ENCODE measurements at regions not wholly inside any gene's neighbourhood (a gene's known extent, or its start where the extent isn't known, plus 50 kb on each side); places are given as distances from the start of the nearest gene placed in this dataset.
"Not testable (repeated sequence)": the region's sequence is repeated elsewhere in the genome, so short reads cannot be mapped to it uniquely, and the experiment has no call there.

DNA sequence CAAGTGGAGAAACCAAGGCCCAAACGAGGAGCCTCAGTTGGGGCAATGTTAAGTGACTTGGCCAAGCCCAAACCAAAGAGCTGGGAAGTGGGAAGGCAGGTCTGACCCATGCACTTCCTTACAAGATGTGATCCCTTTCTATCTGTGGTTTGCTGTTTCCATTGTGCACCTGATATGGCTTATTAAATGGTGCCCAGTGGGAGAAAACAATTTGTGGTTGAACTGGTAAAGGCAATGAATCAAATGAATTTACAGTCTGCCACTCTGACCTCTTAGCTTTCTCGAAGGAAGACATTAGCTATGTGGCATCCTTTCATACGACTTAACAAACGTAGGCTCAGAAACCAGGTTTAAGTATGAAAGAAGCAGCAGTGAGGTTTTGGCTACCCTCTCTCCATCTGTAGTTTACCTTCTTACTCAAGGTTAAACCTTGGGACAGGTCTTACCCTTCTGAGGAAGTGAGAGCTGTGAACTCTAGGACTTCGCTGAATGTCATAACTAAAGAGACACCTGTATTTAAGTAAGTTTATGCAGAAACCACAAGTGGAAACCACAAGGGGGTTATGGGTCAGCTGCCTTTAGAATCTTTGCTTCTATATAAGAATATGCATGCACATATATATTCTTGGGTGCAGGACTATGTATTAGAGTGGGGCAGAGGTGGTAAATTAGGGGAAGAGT is 100.5 kb upstream of the SPATA31D4 start:
- Mint-ChIP-seq H3K9me3 (ENCODE audit: low read depth, unreplicated experiment) (no peaks in the 10 kb centered on the region), H3K4me3 (ENCODE audit: low read depth, unreplicated experiment) (no peak overlapping the region), H3K4me1 (ENCODE audit: low read depth, unreplicated experiment) (peaks cover 23% of the 10 kb centered on the region), H3K27me3 (ENCODE audit: unreplicated experiment) (no peaks in the 10 kb centered on the region), H3K27ac (ENCODE audit: unreplicated experiment) (no peak overlapping the region), H3K36me3 (ENCODE audit: insufficient read depth, unreplicated experiment) (no peaks in the 10 kb centered on the region)
- CTCF ChIA-PET: interaction anchor here (0.6 kb wide), 1 partner anchor 190 kb away, joined by 5 read pairs; no protein-coding TSS in a partner anchor
- DNase-seq: no peak
- TF ChIP-seq, protein P1, sequence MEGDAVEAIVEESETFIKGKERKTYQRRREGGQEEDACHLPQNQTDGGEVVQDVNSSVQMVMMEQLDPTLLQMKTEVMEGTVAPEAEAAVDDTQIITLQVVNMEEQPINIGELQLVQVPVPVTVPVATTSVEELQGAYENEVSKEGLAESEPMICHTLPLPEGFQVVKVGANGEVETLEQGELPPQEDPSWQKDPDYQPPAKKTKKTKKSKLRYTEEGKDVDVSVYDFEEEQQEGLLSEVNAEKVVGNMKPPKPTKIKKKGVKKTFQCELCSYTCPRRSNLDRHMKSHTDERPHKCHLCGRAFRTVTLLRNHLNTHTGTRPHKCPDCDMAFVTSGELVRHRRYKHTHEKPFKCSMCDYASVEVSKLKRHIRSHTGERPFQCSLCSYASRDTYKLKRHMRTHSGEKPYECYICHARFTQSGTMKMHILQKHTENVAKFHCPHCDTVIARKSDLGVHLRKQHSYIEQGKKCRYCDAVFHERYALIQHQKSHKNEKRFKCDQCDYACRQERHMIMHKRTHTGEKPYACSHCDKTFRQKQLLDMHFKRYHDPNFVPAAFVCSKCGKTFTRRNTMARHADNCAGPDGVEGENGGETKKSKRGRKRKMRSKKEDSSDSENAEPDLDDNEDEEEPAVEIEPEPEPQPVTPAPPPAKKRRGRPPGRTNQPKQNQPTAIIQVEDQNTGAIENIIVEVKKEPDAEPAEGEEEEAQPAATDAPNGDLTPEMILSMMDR (IDR thresholded peaks at IDR 0.05; ENCODE audit: unreplicated experiment): no peak
- no TSS peak for BruUV-seq (replicated peaks)
- intact Hi-C loops (cut with micrococcal nuclease; ENCODE audit: unreplicated experiment): loop anchor here (10.0 kb wide), 1 partner anchor 93 kb away; no protein-coding TSS in a partner anchor

DNA sequence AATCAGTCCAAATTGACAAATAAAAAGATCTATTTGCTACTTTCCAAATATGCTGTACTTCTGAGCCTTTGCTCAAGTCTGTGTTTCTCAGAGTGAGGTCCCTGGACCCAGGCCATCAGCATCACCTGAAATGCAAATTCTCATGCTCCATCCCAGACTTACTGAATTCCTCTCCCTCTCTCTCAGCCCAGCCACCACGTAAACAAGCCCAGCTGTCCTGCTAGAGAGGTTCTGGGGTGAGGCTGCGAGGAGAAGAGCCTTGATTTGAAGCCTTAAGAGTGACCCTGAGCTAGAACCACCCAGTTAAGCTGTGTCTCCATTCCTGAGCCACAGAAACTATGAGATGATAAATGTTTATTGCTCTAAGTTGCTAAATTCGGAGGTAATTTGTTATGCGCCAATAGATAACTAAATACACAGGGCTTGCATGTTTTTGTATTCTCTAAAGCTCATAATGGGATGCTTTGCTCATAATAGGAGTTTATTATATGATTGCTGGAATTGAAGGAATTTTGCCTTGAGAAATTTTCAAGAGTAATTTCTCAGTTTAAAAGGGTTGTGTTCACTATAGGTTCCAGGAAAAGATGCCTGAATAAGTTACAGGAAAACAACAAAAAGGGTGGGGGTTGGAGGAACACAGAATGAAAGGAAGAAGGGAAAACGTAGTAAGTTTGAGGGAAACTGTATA is 98.9 kb upstream of the SPATA31D4 start:
- no peak for DNase-seq
- Mint-ChIP-seq H3K36me3 (ENCODE audit: insufficient read depth, unreplicated experiment) (no peaks in the 10 kb centered on the region), H3K4me3 (ENCODE audit: low read depth, unreplicated experiment) (no peak overlapping the region), H3K9me3 (ENCODE audit: low read depth, unreplicated experiment) (no peaks in the 10 kb centered on the region), H3K27ac (ENCODE audit: unreplicated experiment) (no peak overlapping the region), H3K4me1 (ENCODE audit: low read depth, unreplicated experiment) (peaks cover 17% of the 10 kb centered on the region), H3K27me3 (ENCODE audit: unreplicated experiment) (no peaks in the 10 kb centered on the region)
- BruUV-seq (replicated peaks): no TSS peak
- CTCF ChIA-PET: interaction anchor here (0.6 kb wide), 1 partner anchor 427 kb away, joined by 4 read pairs; no protein-coding TSS in a partner anchor
- intact Hi-C loops (cut with micrococcal nuclease; ENCODE audit: unreplicated experiment): loop anchor here (10.0 kb wide), 1 partner anchor 95 kb away; no protein-coding TSS in a partner anchor
- TF ChIP-seq, protein P1 (IDR thresholded peaks at IDR 0.05; ENCODE audit: unreplicated experiment): no peak

DNA sequence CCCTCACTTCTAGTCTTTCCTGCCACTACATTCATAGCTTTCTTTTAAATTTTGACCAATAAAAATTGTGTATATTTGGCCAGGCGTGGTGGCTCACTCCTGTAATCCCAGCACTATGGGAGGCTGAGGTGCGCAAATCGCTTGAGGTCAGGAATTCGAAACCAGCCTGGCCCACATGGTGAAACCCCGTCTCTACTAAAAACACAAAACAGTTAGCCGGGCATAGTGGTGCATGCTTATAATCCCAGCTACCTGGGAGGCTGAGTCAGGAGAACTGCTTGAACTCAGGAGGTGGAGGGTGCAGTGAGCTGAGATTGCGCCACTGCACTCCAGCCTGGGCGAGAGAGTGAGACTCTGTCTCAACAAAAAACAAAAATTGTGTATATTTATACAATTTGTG is 97.8 kb upstream of the SPATA31D4 start:
- BruUV-seq (replicated peaks); CTCF ChIA-PET; H3K36me3 Mint-ChIP-seq (ENCODE audit: insufficient read depth, unreplicated experiment); intact Hi-C loops (cut with micrococcal nuclease; ENCODE audit: unreplicated experiment); H3K9me3 Mint-ChIP-seq (ENCODE audit: low read depth, unreplicated experiment); DNase-seq; H3K27ac Mint-ChIP-seq (ENCODE audit: unreplicated experiment); H3K4me1 Mint-ChIP-seq (ENCODE audit: low read depth, unreplicated experiment); H3K4me3 Mint-ChIP-seq (ENCODE audit: low read depth, unreplicated experiment); H3K27me3 Mint-ChIP-seq (ENCODE audit: unreplicated experiment): not testable (repeated sequence)

DNA sequence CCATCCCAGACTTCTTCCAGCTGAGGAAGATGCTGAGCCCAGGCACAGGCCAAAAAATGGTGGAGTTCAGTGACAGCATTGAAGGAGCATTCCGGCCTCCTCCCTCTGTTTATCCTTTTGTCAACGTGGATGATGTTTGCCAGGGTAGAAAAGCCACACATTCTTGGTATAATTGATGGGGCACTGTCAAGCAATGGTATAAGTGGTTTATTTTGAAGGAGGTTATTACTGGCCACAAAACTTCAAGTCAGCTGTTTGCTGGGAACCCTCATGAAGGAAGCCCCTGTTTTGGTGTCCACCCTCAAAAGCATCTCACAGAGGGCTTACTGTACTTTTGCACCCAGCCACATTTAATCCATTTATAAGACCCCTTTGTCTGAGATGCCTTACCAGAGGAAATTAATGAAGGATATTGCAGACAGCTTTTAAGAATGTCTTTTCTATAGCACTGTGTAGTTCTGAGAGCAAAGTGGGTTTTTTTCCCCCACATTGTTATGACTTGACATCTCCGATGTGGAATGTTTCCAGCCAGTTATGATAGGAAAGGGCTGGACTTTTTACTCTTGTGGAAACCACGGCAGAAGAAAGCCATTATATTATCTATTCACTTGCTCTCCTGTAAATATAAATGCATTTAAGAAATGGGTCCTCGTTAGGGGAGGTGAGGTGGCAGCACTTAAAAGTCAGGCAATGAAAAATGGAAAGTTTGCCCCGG is 95.5 kb upstream of the SPATA31D4 start:
- TF ChIP-seq, protein P1 (IDR thresholded peaks at IDR 0.05; ENCODE audit: unreplicated experiment): no peak
- Mint-ChIP-seq H3K9me3 (ENCODE audit: low read depth, unreplicated experiment) (no peaks in the 10 kb centered on the region), H3K27ac (ENCODE audit: unreplicated experiment) (no peak overlapping the region), H3K4me1 (ENCODE audit: low read depth, unreplicated experiment) (no peaks in the 10 kb centered on the region), H3K27me3 (ENCODE audit: unreplicated experiment) (no peaks in the 10 kb centered on the region), H3K36me3 (ENCODE audit: insufficient read depth, unreplicated experiment) (no peaks in the 10 kb centered on the region), H3K4me3 (ENCODE audit: low read depth, unreplicated experiment) (no peak overlapping the region)
- CTCF ChIA-PET: no interaction called here
- no TSS peak for BruUV-seq (replicated peaks)
- intact Hi-C loops (cut with micrococcal nuclease; ENCODE audit: unreplicated experiment): no loop called here
- DNase-seq: no peak
